Lower leg skin (tissue), 3 donors: ENCODE measurements at regions not wholly inside any gene's neighbourhood (a gene's known extent, or its start where the extent isn't known, plus 50 kb on each side); places are given as distances from the start of the nearest gene placed in this dataset.

Source experiments
- POLR2A ChIP-seq, 2 donors: fragments of 450-650 bp; IDR thresholded peaks; one replicate each; pipeline ENCODE4 v1.6.1; 2016 to 2017; ENCODE audit warnings: antibody characterized with exemption in 2 of 2, mild to moderate bottlenecking in 1 of 2, moderate library complexity in 1 of 2
- TF ChIP-seq, protein P1 (sequence below), 3 donors: fragments of 450-650 bp; IDR thresholded peaks; one replicate each; pipeline ENCODE4 v1.5.1; 2016; ENCODE audit warnings: antibody characterized with exemption in 3 of 3, mild to moderate bottlenecking in 3 of 3, moderate library complexity in 2 of 3

DNA sequence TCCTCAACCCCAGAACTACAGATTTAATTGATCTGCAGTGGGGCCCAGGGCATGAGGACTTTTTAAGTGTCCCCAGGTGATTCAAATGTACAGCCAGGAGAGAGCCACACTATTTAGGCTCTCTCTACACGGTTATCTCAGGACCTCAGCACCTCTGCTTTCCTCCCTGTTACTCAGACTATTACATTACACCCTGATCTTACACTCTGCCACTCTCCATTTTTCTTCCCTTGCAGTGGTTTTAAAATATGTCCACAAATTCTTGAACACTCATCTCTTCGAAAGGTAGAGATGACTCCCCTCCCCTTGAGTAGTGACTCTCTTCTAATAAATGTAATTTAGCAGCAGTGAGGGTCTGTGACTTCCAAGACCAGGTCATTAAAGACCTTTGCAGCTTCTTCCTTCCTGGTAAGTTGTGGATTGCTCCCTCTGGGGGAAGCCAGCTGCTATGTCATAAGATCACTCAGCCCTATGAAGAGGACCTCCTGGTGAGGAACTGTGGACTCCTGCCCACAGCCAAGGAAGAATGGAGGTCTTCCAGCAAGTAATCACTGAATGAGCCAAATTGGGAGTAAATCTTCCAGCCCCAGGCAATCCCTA, 87.5 kb upstream of the SSBP2 start:
- TF ChIP-seq POLR2A (IDR thresholded peaks at IDR 0.05), result no peak
- TF ChIP-seq, protein P1, sequence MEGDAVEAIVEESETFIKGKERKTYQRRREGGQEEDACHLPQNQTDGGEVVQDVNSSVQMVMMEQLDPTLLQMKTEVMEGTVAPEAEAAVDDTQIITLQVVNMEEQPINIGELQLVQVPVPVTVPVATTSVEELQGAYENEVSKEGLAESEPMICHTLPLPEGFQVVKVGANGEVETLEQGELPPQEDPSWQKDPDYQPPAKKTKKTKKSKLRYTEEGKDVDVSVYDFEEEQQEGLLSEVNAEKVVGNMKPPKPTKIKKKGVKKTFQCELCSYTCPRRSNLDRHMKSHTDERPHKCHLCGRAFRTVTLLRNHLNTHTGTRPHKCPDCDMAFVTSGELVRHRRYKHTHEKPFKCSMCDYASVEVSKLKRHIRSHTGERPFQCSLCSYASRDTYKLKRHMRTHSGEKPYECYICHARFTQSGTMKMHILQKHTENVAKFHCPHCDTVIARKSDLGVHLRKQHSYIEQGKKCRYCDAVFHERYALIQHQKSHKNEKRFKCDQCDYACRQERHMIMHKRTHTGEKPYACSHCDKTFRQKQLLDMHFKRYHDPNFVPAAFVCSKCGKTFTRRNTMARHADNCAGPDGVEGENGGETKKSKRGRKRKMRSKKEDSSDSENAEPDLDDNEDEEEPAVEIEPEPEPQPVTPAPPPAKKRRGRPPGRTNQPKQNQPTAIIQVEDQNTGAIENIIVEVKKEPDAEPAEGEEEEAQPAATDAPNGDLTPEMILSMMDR (IDR thresholded peaks at IDR 0.05), result no peak
